ENCODE measurements at regions not wholly inside any gene's neighbourhood (a gene's known extent, or its start where the extent isn't known, plus 50 kb on each side); places are given as distances from the start of the nearest gene placed in this dataset.
"Not testable (repeated sequence)": the region's sequence is repeated elsewhere in the genome, so short reads cannot be mapped to it uniquely, and the experiment has no call there.

DNA sequence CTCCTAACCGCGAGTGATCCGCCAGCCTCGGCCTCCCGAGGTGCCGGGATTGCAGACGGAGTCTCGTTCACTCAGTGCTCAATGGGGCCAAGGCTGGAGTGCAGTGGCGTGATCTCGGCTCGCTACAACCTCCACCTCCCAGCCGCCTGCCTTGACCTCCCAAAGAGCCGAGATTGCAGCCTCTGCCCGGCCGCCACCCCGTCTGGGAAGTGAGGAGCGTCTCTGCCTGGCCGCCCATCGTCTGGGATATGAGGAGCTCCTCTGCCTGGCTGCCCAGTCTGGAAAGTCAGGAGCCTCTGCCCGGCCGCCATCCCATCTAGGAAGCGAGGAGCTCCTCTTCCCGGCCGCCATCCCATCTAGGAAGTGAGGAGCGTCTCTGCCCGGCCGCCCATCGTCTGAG lies 58.8 kb upstream of the ANKRD30BL start:
- DNase-seq (ENCODE audit: low spot score); intact Hi-C loops (cut with DNase I); ATAC-seq: not testable (repeated sequence)

DNA sequence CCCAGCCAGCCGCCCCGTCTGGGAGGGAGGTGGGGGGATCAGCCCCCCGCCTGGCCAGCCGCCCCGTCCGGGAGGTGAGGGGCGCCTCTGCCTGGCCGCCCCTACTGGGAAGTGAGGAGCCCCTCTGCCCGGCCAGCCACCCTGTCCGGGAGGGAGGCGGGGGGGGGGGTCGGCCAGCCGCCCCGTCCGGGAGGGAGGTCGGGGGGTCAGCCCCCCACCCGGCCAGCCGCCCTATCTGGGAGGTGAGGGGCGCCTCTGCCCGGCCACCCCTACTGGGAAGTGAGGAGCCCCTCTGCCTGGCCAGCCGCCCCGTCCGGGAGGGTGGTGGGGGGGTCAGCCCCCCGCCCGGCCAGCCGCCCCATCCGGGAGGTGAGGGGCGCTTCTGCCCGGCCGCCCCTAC lies 60.1 kb upstream of the ANKRD30BL start:
- ATAC-seq; DNase-seq (ENCODE audit: low spot score); intact Hi-C loops (cut with DNase I): not testable (repeated sequence)

DNA sequence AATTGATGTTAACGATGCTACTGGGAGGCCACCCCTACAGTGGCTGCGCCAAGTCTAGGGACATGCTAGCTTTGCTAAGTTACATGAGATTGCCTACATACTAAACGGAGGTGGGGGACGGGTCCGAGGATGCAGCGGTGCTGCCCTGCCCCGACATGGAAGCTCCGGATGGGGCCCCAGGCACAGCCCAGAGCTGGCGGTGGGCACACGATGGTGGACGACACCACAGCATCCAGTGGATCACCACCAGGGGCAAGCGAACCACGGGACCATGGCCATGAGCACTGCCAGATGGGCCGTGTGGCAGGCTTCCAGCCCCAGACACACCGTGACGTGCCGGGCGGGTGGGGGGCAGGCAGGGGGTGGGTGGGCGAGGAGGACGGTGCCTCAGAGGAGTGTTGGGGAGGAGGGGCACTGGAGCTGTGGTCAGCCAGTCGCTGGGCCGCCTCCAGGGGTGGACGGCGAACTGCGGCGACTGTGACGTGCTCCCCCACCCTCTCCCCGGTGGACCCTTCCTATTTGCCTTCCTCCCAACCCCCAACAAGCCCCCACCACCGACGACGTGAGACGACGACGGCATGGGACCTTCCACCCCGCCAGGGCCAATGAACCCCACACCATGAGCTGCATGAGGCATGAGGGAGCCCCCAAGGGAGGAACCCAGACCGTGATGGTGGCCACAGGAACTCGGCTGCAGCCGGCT lies 90.6 kb upstream of the ANKRD30BL start:
- DNase-seq (ENCODE audit: low spot score) (peak; percentile 39), ATAC-seq (no peak)
- intact Hi-C loops (cut with DNase I) = no loop called here

DNA sequence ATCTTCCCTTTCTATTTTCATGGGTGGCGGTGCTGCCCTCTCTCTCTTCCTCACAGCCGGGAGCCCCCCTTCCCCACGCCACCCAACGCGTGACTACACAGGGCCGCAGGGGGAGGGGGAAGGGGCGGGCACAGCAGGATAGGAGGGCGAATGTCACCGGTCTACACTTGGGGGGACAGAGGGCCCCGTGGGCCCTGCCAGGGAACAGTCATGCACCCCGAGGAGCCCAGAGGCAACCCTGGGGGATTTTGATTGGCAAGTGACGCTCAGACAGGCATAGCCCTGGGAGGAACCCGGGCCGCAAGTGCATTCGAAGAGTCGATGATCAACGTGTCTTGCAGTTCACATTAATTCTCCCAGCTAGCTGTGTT lies 91.1 kb upstream of the ANKRD30BL start:
- peak; percentile 37 for DNase-seq (ENCODE audit: low spot score)
- peak; percentile 42 for ATAC-seq
- intact Hi-C loops (cut with DNase I) = no loop called here

GRCh38 chr2:132253496-132254305 lies 91.9 kb upstream of the ANKRD30BL start:
- intact Hi-C loops (cut with DNase I) = no loop called here
- peak; percentile 45 for DNase-seq (ENCODE audit: low spot score)
- ATAC-seq = peak; percentile 22

GRCh38 chr2:132254306-132254919 lies 92.7 kb upstream of the ANKRD30BL start:
- intact Hi-C loops (cut with DNase I); ATAC-seq: not testable (repeated sequence)
- peak; percentile 48 for DNase-seq (ENCODE audit: low spot score)

DNA sequence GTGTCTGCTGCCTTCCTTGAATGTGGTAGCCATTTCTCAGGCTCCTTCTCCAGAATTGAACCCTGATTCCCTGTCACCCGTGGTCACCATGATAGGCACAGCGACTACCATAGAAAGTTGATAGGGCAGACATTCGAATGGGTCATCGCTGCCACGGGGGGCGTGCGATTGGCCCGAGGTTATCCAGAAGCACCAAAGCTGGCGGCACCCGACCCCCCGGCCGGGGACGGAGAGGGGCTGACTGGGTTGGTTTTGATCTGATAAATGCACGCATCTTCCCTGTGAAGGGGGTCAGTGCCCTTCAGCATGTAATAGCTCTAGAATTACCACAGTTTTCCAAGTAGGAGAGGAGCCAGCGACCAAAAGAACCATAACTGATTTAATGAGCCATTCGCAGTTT lies 94.0 kb upstream of the ANKRD30BL start:
- DNase-seq (ENCODE audit: low spot score) (no peak), ATAC-seq (no peak)
- intact Hi-C loops (cut with DNase I) = no loop called here

GRCh38 chr2:132256251-132256902 lies 94.6 kb upstream of the ANKRD30BL start:
- intact Hi-C loops (cut with DNase I) = no loop called here
- DNase-seq (ENCODE audit: low spot score) (peak; percentile 47), ATAC-seq (no peak)

DNA sequence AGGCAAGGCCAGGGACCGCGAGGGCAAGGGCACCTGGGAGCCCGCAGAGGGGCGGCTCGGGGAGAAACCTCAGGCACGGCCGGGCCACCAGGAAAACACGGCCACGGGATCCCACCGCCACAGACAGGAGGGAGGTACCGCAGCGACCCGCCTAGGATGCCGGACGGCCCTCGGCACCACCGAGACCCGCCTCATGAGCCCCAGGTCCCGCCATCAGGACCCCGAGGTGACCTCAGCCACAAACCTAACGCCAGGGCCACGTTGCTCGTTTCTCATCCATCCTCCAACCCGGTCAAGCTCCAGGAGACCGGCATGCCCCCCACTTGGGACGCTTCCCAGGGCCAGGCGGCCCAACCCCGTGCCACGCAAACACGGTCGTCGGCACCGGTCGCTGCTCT lies 95.2 kb upstream of the ANKRD30BL start:
- DNase-seq (ENCODE audit: low spot score); ATAC-seq; intact Hi-C loops (cut with DNase I): not testable (repeated sequence)

- ATAC-seq; intact Hi-C loops (cut with DNase I): not testable (repeated sequence)
- DNase-seq (ENCODE audit: low spot score) = peak; percentile 51
Observed at GRCh38 chr2:132257301-132258171, 95.8 kb upstream of the ANKRD30BL start.

DNA sequence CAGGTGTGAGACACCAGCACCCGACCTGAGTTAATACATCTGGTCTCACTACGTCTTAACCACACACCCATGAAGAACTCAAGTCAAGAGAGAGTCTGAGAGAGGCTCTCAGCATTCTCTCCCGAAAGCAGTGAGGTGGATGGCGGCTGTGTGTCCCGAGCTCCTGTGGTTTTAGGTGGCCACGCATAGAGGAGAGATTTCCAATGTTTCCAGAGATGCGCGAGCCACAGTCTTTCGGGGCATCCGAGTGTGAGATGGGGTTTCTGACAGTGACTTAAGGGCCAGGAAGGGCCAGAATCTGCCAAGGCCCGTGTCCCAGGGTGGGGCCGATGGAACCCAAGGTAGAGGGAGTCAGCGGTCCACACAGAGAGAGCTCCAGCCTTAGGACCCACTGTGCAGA lies 97.5 kb upstream of the ANKRD30BL start:
- intact Hi-C loops (cut with DNase I); ATAC-seq; DNase-seq (ENCODE audit: low spot score): not testable (repeated sequence)

DNA sequence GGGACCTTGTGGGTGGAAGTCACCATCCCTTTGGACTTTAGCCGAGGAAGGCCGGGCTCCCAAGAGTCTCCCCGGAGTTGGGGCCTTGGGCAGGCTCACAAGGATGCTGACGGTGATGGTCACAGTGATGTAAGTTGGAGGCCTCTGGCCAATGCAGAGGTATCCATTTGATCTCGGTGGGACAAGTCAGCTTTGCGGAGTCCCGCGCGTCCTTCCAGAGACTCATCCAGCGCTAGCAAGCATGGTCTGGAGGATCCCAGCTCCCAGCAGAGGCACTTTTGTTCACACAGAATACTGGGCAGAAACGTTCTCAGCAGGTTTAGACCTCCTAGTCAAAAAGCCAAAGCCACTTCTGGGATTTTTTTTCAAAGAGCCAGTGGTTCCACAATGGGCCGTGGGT lies 103.8 kb upstream of the ANKRD30BL start:
- ATAC-seq; intact Hi-C loops (cut with DNase I); DNase-seq (ENCODE audit: low spot score): not testable (repeated sequence)

GRCh38 chr2:132267105-132267497 lies 105.3 kb upstream of the ANKRD30BL start:
- intact Hi-C loops (cut with DNase I) = no loop called here
- ATAC-seq (no peak), DNase-seq (ENCODE audit: low spot score) (no peak)

DNA sequence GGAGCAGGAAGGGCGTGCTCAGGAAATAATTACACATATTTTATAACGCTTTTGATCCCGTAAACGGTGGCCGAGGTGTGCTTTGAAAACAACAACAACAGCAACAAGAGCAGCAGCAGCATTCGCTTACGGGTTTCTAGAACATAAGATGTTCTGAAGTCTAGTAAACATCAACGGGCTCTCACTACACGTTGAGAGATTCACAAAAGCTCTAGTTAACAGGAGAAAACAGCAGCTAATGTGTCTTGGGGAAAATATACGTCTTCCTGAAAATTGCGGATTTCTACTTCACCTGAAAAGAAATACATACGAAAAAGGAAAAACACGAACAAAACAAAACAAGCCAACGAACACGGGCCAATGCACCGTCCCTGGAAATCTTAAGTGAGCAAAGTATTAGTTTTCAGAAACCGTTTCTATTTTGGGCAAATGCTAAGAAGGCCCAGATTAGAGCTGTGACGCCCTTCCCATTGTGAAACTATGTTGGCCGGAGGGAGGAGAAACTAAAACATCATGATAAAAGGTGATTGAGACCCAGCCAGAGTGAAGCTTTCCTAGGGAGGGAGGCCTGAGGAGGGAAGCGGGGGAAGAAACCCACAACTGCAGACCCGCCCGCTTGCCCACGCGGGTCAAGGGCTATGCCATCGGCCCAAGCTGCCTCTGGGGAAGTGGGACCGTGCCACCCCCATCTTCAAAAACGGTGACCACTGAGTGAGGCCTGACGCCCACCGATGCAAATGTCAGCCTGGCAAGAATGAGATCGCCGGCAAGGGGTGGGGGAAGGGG lies 105.9 kb upstream of the ANKRD30BL start:
- ATAC-seq; DNase-seq (ENCODE audit: low spot score); intact Hi-C loops (cut with DNase I): not testable (repeated sequence)

- DNase-seq (ENCODE audit: low spot score); ATAC-seq; intact Hi-C loops (cut with DNase I): not testable (repeated sequence)
Observed at GRCh38 chr2:132268284-132268976, 106.7 kb upstream of the ANKRD30BL start.

DNA sequence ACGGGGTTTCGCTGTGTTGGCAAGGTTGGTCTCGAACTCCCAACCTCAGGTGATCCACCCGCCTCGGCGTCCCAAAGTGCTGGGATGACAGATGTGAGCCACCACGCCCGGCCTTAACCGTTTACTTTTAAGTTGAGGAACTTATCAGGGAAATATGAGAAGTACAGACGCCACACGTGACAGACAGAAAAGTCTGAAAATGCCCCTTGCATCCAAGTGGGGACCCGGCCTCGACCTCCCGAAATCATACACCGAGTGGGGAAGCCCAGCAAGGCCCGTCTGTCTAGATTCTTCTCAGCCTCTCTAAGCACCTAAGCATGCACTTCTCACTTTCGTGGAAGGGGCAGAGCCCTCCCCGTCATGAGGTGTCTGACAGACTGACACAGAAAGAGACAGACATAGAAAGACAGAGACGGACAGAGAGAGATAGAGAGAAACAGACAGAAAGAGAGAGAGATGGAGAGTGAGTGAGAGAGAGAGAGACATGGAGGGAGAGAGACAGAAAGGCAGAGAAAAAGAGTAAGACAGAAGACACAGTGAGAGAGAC lies 107.3 kb upstream of the ANKRD30BL start:
- intact Hi-C loops (cut with DNase I) = no loop called here
- no peak for ATAC-seq
- no peak for DNase-seq (ENCODE audit: low spot score)

- ATAC-seq (no peak), DNase-seq (ENCODE audit: low spot score) (no peak)
- intact Hi-C loops (cut with DNase I) = no loop called here
Observed at GRCh38 chr2:132270255-132270654, 108.5 kb upstream of the ANKRD30BL start.

All from sciatic nerve (tissue), 2 donors.